RWPE2 (cell line): ENCODE measurements at regions not wholly inside any gene's neighbourhood (a gene's known extent, or its start where the extent isn't known, plus 50 kb on each side); places are given as distances from the start of the nearest gene placed in this dataset.
"Not testable (repeated sequence)": the region's sequence is repeated elsewhere in the genome, so short reads cannot be mapped to it uniquely, and the experiment has no call there.

Source experiments
- ATAC-seq: fragments of 200-7000 bp; cut with Tn5 transposase; 3 replicates; pipeline ENCODE4 v1.9.1; 2021; ENCODE audit warnings: low read depth
- DNase-seq: peaks from one replicate; pipeline ENCODE4 v3.0.0-alpha.2; 2020; ENCODE audit warnings: low spot score
- H3K27ac ChIP-seq: fragments of 450-650 bp; 2 replicates; pipeline ENCODE4 v1.5.1; 2017; ENCODE audit warnings: mild to moderate bottlenecking; ENCODE audit not compliant: poor library complexity, severe bottlenecking
- H3K27me3 ChIP-seq: fragments of 250-450 bp; sonication (Bioruptor Pico); 2 replicates; pipeline ENCODE4 v1.5.1; 2021; ENCODE audit warnings: mild to moderate bottlenecking, moderate library complexity; ENCODE audit not compliant: insufficient read depth, poor library complexity, severe bottlenecking
- H3K36me3 ChIP-seq: fragments of 250-450 bp; sonication (Bioruptor Pico); 2 replicates; pipeline ENCODE4 v1.5.1; 2020; ENCODE audit warnings: low read depth, mild to moderate bottlenecking, moderate library complexity
- H3K4me1 ChIP-seq: fragments of 250-450 bp; sonication (Bioruptor Pico); 2 replicates; pipeline ENCODE4 v1.5.1; 2021; ENCODE audit warnings: mild to moderate bottlenecking, moderate library complexity; ENCODE audit not compliant: insufficient read depth, poor library complexity, severe bottlenecking
- H3K4me3 ChIP-seq: fragments of 250-450 bp; sonication (Bioruptor Pico); 2 replicates; pipeline ENCODE4 v1.5.1; 2021; ENCODE audit warnings: mild to moderate bottlenecking, moderate library complexity; ENCODE audit not compliant: severe bottlenecking
- H3K9me3 ChIP-seq: fragments of 250-450 bp; sonication (Bioruptor Pico); 2 replicates; pipeline ENCODE4 v1.5.1; 2021; ENCODE audit warnings: mild to moderate bottlenecking, moderate library complexity; ENCODE audit not compliant: severe bottlenecking
- TF ChIP-seq, protein P1 (sequence below): fragments of 450-650 bp; IDR thresholded peaks from one replicate; pipeline ENCODE4 v1.5.1; 2017; ENCODE audit warnings: mild to moderate bottlenecking, moderate library complexity; ENCODE audit not compliant: poor library complexity, severe bottlenecking

DNA sequence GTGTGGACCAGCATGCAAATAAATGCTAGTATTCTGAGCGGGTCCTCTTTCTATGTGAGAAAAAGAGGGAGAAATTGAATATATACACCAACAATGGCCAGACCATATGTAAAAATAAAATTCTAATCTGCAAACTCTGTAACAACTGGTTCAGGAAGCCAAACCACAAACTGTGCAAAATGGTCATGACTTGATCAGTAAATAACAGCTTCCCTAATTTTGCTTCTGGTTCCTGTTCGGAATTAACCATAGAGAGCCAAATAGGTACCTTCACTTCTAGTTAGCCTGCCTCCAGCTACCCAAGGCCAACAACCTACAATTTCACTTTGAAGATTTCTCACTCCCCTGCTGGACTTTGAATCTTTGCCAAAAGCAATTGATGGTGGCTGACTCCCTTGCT is 1313.2 kb downstream of the ADGRL3 start:
- no peaks in the 10 kb centered on the region for H3K36me3 ChIP-seq
- TF ChIP-seq, protein P1, sequence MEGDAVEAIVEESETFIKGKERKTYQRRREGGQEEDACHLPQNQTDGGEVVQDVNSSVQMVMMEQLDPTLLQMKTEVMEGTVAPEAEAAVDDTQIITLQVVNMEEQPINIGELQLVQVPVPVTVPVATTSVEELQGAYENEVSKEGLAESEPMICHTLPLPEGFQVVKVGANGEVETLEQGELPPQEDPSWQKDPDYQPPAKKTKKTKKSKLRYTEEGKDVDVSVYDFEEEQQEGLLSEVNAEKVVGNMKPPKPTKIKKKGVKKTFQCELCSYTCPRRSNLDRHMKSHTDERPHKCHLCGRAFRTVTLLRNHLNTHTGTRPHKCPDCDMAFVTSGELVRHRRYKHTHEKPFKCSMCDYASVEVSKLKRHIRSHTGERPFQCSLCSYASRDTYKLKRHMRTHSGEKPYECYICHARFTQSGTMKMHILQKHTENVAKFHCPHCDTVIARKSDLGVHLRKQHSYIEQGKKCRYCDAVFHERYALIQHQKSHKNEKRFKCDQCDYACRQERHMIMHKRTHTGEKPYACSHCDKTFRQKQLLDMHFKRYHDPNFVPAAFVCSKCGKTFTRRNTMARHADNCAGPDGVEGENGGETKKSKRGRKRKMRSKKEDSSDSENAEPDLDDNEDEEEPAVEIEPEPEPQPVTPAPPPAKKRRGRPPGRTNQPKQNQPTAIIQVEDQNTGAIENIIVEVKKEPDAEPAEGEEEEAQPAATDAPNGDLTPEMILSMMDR = no peak
- H3K4me1 ChIP-seq = no peaks in the 10 kb centered on the region
- DNase-seq (no peak), ATAC-seq (no peak)
- H3K27ac ChIP-seq = no peak overlapping the region
- H3K27me3 ChIP-seq = no peaks in the 10 kb centered on the region
- H3K9me3 ChIP-seq = no peaks in the 10 kb centered on the region
- no peak overlapping the region for H3K4me3 ChIP-seq

DNA sequence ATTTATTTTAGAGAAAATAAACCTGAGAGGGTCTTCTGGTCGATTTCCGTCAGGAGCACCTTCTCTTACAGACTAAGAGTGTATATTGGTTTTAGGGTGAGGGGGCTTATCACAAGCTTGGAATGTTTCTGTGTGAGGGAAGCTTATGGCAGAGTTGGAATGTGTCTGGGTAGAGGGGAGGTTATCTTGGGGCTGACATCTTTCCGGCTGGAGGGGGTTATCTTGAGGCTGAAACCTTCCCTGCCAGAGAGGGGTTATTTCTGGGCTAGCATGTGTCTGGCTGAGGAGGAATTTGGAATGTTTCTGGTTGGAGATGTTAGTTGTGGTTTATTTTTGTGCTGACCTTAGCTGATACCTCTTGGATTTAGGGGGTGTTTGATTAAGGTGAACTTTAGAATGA is 1312.1 kb downstream of the ADGRL3 start:
- Histone ChIP-seq H3K27me3 (no peaks in the 10 kb centered on the region), H3K4me3 (no peak overlapping the region), H3K36me3 (no peaks in the 10 kb centered on the region), H3K9me3 (no peaks in the 10 kb centered on the region), H3K4me1 (no peaks in the 10 kb centered on the region), H3K27ac (no peak overlapping the region)
- DNase-seq (no peak), ATAC-seq (no peak)
- TF ChIP-seq, protein P1 = no peak

DNA sequence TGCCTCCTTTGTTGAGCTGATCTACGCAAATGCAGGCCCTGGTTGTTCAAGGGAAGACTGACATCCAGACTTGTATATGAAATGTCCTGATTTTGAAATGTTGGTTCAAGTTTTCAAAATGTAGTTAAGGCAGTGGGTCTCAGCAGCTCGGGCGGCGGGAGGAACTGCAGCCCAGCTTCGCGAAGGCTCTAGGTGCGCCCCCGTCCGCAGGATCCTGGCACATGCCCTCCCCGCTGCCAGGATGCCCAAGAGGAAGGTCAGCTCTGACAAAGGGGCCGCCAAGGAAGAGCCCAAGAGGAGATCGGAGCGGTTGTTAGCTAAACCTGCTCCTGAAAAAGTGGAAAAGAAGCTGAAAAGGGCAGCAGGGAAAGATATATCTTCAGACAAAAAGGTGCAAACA is 1310.1 kb downstream of the ADGRL3 start:
- Histone ChIP-seq H3K9me3 (no peaks in the 10 kb centered on the region), H3K4me3 (no peak overlapping the region), H3K4me1 (no peaks in the 10 kb centered on the region), H3K27ac (no peak overlapping the region), H3K27me3 (no peaks in the 10 kb centered on the region), H3K36me3 (no peaks in the 10 kb centered on the region)
- no peak for DNase-seq
- TF ChIP-seq, protein P1 = no peak
- no peak for ATAC-seq

DNA sequence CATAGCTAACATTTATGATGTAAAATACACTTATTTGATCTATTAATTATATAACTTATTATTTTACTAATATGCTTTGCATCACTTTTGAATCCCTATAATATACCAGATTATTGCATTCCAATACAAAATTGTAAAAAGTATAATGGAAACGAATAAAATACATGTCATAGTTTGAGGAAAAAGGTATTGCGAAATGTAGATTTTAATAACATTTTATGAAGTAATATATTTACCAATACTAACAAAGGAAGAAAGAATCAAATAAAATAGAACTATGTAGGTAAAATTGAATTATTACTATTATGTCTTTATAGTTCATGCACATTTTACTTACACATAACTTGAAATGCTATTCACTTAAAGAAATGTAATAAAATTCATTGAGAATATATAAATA is 1300.2 kb downstream of the ADGRL3 start:
- Histone ChIP-seq H3K27me3 (no peaks in the 10 kb centered on the region), H3K27ac (no peak overlapping the region), H3K9me3 (no peaks in the 10 kb centered on the region), H3K4me1 (no peaks in the 10 kb centered on the region), H3K36me3 (no peaks in the 10 kb centered on the region), H3K4me3 (no peak overlapping the region)
- DNase-seq = no peak
- ATAC-seq = no peak
- TF ChIP-seq, protein P1 = no peak

DNA sequence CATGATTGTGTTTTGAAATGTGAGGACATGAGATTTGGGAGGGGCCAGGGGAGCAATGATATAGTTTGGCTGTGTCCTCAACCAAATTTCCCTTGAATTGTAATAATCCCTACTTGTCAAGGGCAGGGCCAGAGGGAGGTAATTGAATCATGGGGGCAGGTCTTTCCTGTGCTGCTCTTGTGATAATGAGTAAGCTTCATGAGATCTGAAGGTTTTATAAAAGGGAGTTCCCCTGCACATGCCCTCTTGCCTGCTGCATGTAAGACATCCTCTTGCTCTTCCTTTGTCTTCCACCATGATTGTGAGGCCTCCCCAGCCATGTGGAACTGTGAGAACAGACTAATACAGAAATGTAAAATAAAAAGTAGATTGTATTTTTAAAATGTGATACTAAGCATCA is 1294.9 kb downstream of the ADGRL3 start:
- DNase-seq = no peak
- Histone ChIP-seq H3K27ac (no peak overlapping the region), H3K4me1 (no peaks in the 10 kb centered on the region), H3K9me3 (no peaks in the 10 kb centered on the region), H3K27me3 (no peaks in the 10 kb centered on the region), H3K36me3 (no peaks in the 10 kb centered on the region), H3K4me3 (no peak overlapping the region)
- ATAC-seq = no peak
- TF ChIP-seq, protein P1 = no peak

DNA sequence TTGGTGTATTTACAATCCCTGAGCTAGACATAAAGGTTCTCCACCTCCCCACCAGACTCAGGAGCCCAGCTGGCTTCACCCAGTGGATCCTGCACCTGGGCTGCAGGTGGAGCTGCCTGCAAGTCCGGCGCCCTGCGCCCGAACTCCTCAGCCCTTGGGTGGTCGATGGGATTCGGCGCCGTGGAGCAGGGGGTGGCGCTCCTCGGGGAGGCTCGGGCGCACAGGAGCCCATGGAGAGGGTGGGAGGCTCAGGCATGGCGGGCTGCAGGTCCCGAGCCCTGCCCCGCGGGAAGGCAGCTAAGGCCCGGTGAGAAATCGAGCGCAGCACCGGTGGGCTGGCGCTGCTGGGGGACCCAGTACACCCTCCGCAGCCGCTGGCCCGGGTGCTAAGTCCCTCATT is 1291.6 kb downstream of the ADGRL3 start:
- H3K9me3 ChIP-seq, H3K4me3 ChIP-seq, H3K27me3 ChIP-seq, H3K27ac ChIP-seq, H3K4me1 ChIP-seq, ATAC-seq, H3K36me3 ChIP-seq, DNase-seq: not testable (repeated sequence)
